Caco-2 (cell line): ENCODE measurements at regions not wholly inside any gene's neighbourhood (a gene's known extent, or its start where the extent isn't known, plus 50 kb on each side); places are given as distances from the start of the nearest gene placed in this dataset.
A peak's percentile ranks its signal among the peaks of the same experiment; 100 is the strongest.

Source experiments
- BruUV-seq: library from RNA; stranded (reverse); fragments of 400-500 nt; replicated peaks from 2 replicates; lab custom pipeline; 2021; lab: Mats Ljungman, UMichigan
- CTCF ChIA-PET: fragments of 300-600 bp; sonication (Branson Sonifier 250); formaldehyde crosslinking; loops from one replicate; lab custom pipeline; 2022; ENCODE audit warnings: antibody characterized with exemption; lab: Charles Lee
- POLR2A ChIA-PET: fragments of 300-600 bp; sonication (Branson Sonifier 250); formaldehyde crosslinking; loops from one replicate; lab custom pipeline; 2022; ENCODE audit warnings: antibody characterized with exemption; lab: Charles Lee
- DNase-seq, 2 experiments: peaks; one replicate each; pipeline versions ENCODE4 v3.0.0 to v3.0.0-alpha.2; 2020 to 2022
- H3K27me3 ChIP-seq: replicated peaks from 2 replicates; pipeline ENCODE4 v1.6.0; 2011; ENCODE audit warnings: low read length; ENCODE audit not compliant: control insufficient read depth, insufficient read depth
- H3K36me3 ChIP-seq: 2 replicates; pipeline ENCODE4 v1.5.1; 2011; ENCODE audit warnings: low read length; ENCODE audit not compliant: control insufficient read depth, insufficient read depth
- H3K4me1 ChIP-seq: fragments of 250-450 bp; sonication (Bioruptor Pico); 2 replicates; pipeline ENCODE4 v1.5.1; 2020; ENCODE audit warnings: mild to moderate bottlenecking
- H3K4me3 ChIP-seq: 2 replicates; pipeline ENCODE4 v1.5.1; 2011; ENCODE audit warnings: low read depth, mild to moderate bottlenecking, control low read depth, low read length
- H3K9me3 ChIP-seq: fragments of 250-450 bp; sonication (Bioruptor Pico); 2 replicates; pipeline ENCODE4 v1.5.1; 2020; ENCODE audit warnings: mild to moderate bottlenecking, moderate library complexity
- H3K27ac Mint-ChIP-seq: one replicate; pipeline ENCODE4 v1.8.0; 2022; ENCODE audit warnings: mixed read lengths; ENCODE audit not compliant: unreplicated experiment
- H3K27me3 Mint-ChIP-seq: one replicate; pipeline ENCODE4 v1.8.0; 2022; ENCODE audit warnings: mixed read lengths; ENCODE audit not compliant: insufficient read depth, unreplicated experiment
- H3K36me3 Mint-ChIP-seq: one replicate; pipeline ENCODE4 v1.8.0; 2022; ENCODE audit warnings: mild to moderate bottlenecking, mixed read lengths; ENCODE audit not compliant: insufficient read depth, unreplicated experiment
- H3K4me1 Mint-ChIP-seq: one replicate; pipeline ENCODE4 v1.8.0; 2022; ENCODE audit warnings: low read depth, mixed read lengths; ENCODE audit not compliant: unreplicated experiment
- H3K4me3 Mint-ChIP-seq: one replicate; pipeline ENCODE4 v1.8.0; 2022; ENCODE audit warnings: mild to moderate bottlenecking, moderate library complexity, mixed read lengths; ENCODE audit not compliant: unreplicated experiment
- H3K9me3 Mint-ChIP-seq: one replicate; pipeline ENCODE4 v1.8.0; 2022; ENCODE audit warnings: mixed read lengths; ENCODE audit not compliant: unreplicated experiment
- CTCF ChIP-seq, 2 experiments: fragments of 200-600 bp in 1 of 2; IDR thresholded peaks; 1 replicate in 1 of 2; 2 replicates in 1 of 2; pipeline versions ENCODE4 v1.5.1 to v1.8.0; 2011 to 2022; ENCODE audit warnings: antibody characterized with exemption in 1 of 2, control low read depth in 1 of 2, inconsistent platforms in 1 of 2, low read depth in 1 of 2, low read length in 1 of 2, mild to moderate bottlenecking in 1 of 2, moderate library complexity in 1 of 2; ENCODE audit not compliant: insufficient read depth in 1 of 2, severe bottlenecking in 1 of 2, unreplicated experiment in 1 of 2
- intact Hi-C: fragments of 100-400 bp; cut with micrococcal nuclease; formaldehyde crosslinking; loops from one replicate; pipeline ENCODE4 v1.10.0; 2022; ENCODE audit not compliant: unreplicated experiment

- Histone ChIP-seq H3K4me3 (no peak overlapping the region), H3K27me3 (no peaks in the 10 kb centered on the region), H3K36me3 (no peaks in the 10 kb centered on the region), H3K4me1 (no peaks in the 10 kb centered on the region), H3K9me3 (no peaks in the 10 kb centered on the region)
- intact Hi-C loops, result loop anchor here (1.0 to 5.0 kb wide), 7 partner anchors 10 to 611 kb away; no protein-coding TSS in a partner anchor
- ChIA-PET POLR2A (no interaction called here), CTCF (no interaction called here)
- Mint-ChIP-seq H3K27ac (no peak overlapping the region), H3K9me3 (no peaks in the 10 kb centered on the region), H3K4me3 (no peak overlapping the region), H3K4me1 (no peaks in the 10 kb centered on the region), H3K27me3 (no peaks in the 10 kb centered on the region), H3K36me3 (no peaks in the 10 kb centered on the region)
- TF ChIP-seq CTCF (IDR thresholded peaks at IDR 0.05; ENCODE audit: insufficient read depth in 1 of 2, low read depth in 1 of 2, low read length in 1 of 2, severe bottlenecking in 1 of 2, unreplicated experiment in 1 of 2), result peak; percentile 64 to 80
- peak in 1 of 2 experiments; percentile 56 for DNase-seq
- no TSS peak for BruUV-seq
Observed at GRCh38 chr5:130720355-130720754, 444.7 kb downstream of the HINT1 start.

- Histone ChIP-seq H3K4me3 (no peak overlapping the region), H3K4me1 (peaks cover 11% of the 10 kb centered on the region), H3K36me3 (no peaks in the 10 kb centered on the region), H3K27me3 (no peaks in the 10 kb centered on the region), H3K9me3 (no peaks in the 10 kb centered on the region)
- Mint-ChIP-seq H3K27ac (no peak overlapping the region), H3K36me3 (no peaks in the 10 kb centered on the region), H3K9me3 (no peaks in the 10 kb centered on the region), H3K4me3 (no peak overlapping the region), H3K27me3 (no peaks in the 10 kb centered on the region), H3K4me1 (peaks cover 3% of the 10 kb centered on the region)
- no peak for TF ChIP-seq CTCF (IDR thresholded peaks at IDR 0.05; ENCODE audit: insufficient read depth in 1 of 2, low read depth in 1 of 2, low read length in 1 of 2, severe bottlenecking in 1 of 2, unreplicated experiment in 1 of 2)
- ChIA-PET POLR2A (no interaction called here), CTCF (no interaction called here)
- no TSS peak for BruUV-seq
- intact Hi-C loops, result loop anchor here (10.0 kb wide), 2 partner anchors 811 to 941 kb away; partner anchors contain the start of gene CHSY3
- DNase-seq, result no peak
Observed at GRCh38 chr5:130715541-130715940, 449.5 kb downstream of the HINT1 start.

- H3K4me3 ChIP-seq, result no peak overlapping the region
- H3K36me3 Mint-ChIP-seq, result no peaks in the 10 kb centered on the region
- no peaks in the 10 kb centered on the region for H3K27me3 Mint-ChIP-seq
- H3K27me3 ChIP-seq, result no peaks in the 10 kb centered on the region
- no peaks in the 10 kb centered on the region for H3K9me3 Mint-ChIP-seq
- BruUV-seq, result no TSS peak
- H3K4me1 ChIP-seq, result peaks cover 16% of the 10 kb centered on the region
- CTCF ChIA-PET, result no interaction called here
- no peaks in the 10 kb centered on the region for H3K36me3 ChIP-seq
- H3K4me1 Mint-ChIP-seq, result peaks cover 8% of the 10 kb centered on the region
- H3K4me3 Mint-ChIP-seq, result no peak overlapping the region
- H3K9me3 ChIP-seq, result no peaks in the 10 kb centered on the region
- no peak for DNase-seq
- H3K27ac Mint-ChIP-seq, result no peak overlapping the region
- intact Hi-C loops, result loop anchor here (10.0 kb wide), 2 partner anchors 809 to 939 kb away; partner anchors contain the start of gene CHSY3
- TF ChIP-seq CTCF (IDR thresholded peaks at IDR 0.05; ENCODE audit: insufficient read depth in 1 of 2, low read depth in 1 of 2, low read length in 1 of 2, severe bottlenecking in 1 of 2, unreplicated experiment in 1 of 2), result no peak
- POLR2A ChIA-PET, result no interaction called here
Observed at GRCh38 chr5:130714200-130714599, 450.9 kb downstream of the HINT1 start.
